H1 (cell line): ENCODE measurements at regions not wholly inside any gene's neighbourhood (a gene's known extent, or its start where the extent isn't known, plus 50 kb on each side); places are given as distances from the start of the nearest gene placed in this dataset.

Experiments used
- ATF3 ChIP-seq: IDR thresholded peaks from 2 replicates; pipeline ENCODE4 v1.6.1; 2011; ENCODE audit warnings: low read depth, mild to moderate bottlenecking, low read length; ENCODE audit not compliant: insufficient read depth
- BACH1 ChIP-seq: IDR thresholded peaks from 2 replicates; pipeline ENCODE4 v1.6.1; 2012; ENCODE audit warnings: low read length, improper control_type of control experiment
- CBX8 ChIP-seq: fragments of 300-800, 300-1000 bp; sonication (generic); IDR thresholded peaks from 2 replicates; pipeline ENCODE4 v1.7.1; 2016; ENCODE audit warnings: low read depth, low read length, borderline replicate concordance
- CHD2 ChIP-seq: IDR thresholded peaks from 2 replicates; pipeline ENCODE4 v1.6.1; 2012; ENCODE audit warnings: low read length, improper control_type of control experiment
- CTCF ChIP-seq, 3 experiments: IDR thresholded peaks; 1 replicate in 2 of 3; 2 replicates in 1 of 3; pipeline versions ENCODE4 v1.5.1 to v1.6.1; 2011; ENCODE audit warnings: low read length in 3 of 3, mild to moderate bottlenecking in 3 of 3, inconsistent platforms in 2 of 3, low read depth in 1 of 3, moderate library complexity in 1 of 3; ENCODE audit not compliant: insufficient read depth in 1 of 3; ENCODE audit errors: control extremely low read depth in 1 of 3
- JUN ChIP-seq: IDR thresholded peaks from 2 replicates; pipeline ENCODE4 v1.6.1; 2011; ENCODE audit warnings: low read depth, mild to moderate bottlenecking, improper control_type of control experiment, low read length
- JUND ChIP-seq: IDR thresholded peaks from 2 replicates; pipeline ENCODE4 v1.6.1; 2011; ENCODE audit warnings: mild to moderate bottlenecking, improper control_type of control experiment, low read length
- POLR2A ChIP-seq, 2 experiments: IDR thresholded peaks; 1 replicate in 1 of 2; 2 replicates in 1 of 2; pipeline ENCODE4 v1.6.1; 2011; ENCODE audit warnings: low read depth in 2 of 2, low read length in 2 of 2, mild to moderate bottlenecking in 2 of 2; ENCODE audit errors: control extremely low read depth in 1 of 2
- POLR2AphosphoS5 ChIP-seq: IDR thresholded peaks from 2 replicates; pipeline ENCODE4 v1.6.1; 2011; ENCODE audit warnings: low read depth, low read length
- RAD21 ChIP-seq, 2 experiments: IDR thresholded peaks in 1 of 2; conservative IDR thresholded peaks in 1 of 2; 2 replicates each; pipeline ENCODE4 v1.6.1; 2011; ENCODE audit warnings: low read depth in 2 of 2, low read length in 2 of 2, improper control_type of control experiment in 1 of 2, inconsistent platforms in 1 of 2, mild to moderate bottlenecking in 1 of 2, moderate library complexity in 1 of 2
- RFX5 ChIP-seq: IDR thresholded peaks from 2 replicates; pipeline ENCODE4 v1.6.1; 2011; ENCODE audit warnings: low read depth, low read length, improper control_type of control experiment, borderline replicate concordance
- TAF1 ChIP-seq: IDR thresholded peaks from 2 replicates; pipeline ENCODE4 v1.6.1; 2011; ENCODE audit warnings: mild to moderate bottlenecking, low read depth, low read length
- TF ChIP-seq, protein P1 (sequence below): IDR thresholded peaks from 2 replicates; pipeline ENCODE4 v1.6.1; 2012; ENCODE audit warnings: low read length, inconsistent platforms
- TF ChIP-seq, protein P2 (sequence below): IDR thresholded peaks from 2 replicates; pipeline ENCODE4 v1.6.1; 2012; ENCODE audit warnings: inconsistent platforms

- TF ChIP-seq CTCF (IDR thresholded peaks at IDR 0.05; ENCODE audit: control extremely low read depth in 1 of 3, insufficient read depth in 1 of 3, low read depth in 1 of 3, low read length in 3 of 3) (no peak), RFX5 (no peak), ATF3 (no peak), POLR2AphosphoS5 (no peak), JUND (no peak), POLR2A (IDR thresholded peaks at IDR 0.05; ENCODE audit: control extremely low read depth in 1 of 2, low read depth in 2 of 2, low read length in 2 of 2) (no peak), JUN (no peak), BACH1 (no peak), CHD2 (no peak), CBX8 (no peak), TAF1 (no peak), RAD21 (IDR thresholded peaks at IDR 0.05 in 1 of 2, conservative IDR thresholded peaks at IDR 0.05 in 1 of 2; ENCODE audit: low read depth in 2 of 2, low read length in 2 of 2) (no peak)
- TF ChIP-seq, protein P1, sequence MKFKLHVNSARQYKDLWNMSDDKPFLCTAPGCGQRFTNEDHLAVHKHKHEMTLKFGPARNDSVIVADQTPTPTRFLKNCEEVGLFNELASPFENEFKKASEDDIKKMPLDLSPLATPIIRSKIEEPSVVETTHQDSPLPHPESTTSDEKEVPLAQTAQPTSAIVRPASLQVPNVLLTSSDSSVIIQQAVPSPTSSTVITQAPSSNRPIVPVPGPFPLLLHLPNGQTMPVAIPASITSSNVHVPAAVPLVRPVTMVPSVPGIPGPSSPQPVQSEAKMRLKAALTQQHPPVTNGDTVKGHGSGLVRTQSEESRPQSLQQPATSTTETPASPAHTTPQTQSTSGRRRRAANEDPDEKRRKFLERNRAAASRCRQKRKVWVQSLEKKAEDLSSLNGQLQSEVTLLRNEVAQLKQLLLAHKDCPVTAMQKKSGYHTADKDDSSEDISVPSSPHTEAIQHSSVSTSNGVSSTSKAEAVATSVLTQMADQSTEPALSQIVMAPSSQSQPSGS, result no peak
- TF ChIP-seq, protein P2, sequence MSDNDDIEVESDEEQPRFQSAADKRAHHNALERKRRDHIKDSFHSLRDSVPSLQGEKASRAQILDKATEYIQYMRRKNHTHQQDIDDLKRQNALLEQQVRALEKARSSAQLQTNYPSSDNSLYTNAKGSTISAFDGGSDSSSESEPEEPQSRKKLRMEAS, result no peak
Measured at GRCh38 chr1:181354865-181355264, 128.5 kb upstream of the CACNA1E start.
